Gastroesophageal sphincter (tissue), 3 donors: ENCODE measurements at regions not wholly inside any gene's neighbourhood (a gene's known extent, or its start where the extent isn't known, plus 50 kb on each side); places are given as distances from the start of the nearest gene placed in this dataset.

Source experiments
- CTCF ChIP-seq, 4 experiments: fragments of 200-600 bp in 2 of 4; fragments of 450-650 bp in 2 of 4; sonication (generic) in 1 of 4; IDR thresholded peaks; one replicate each; pipeline ENCODE4 v1.5.1; 2017 to 2019; ENCODE audit warnings: antibody characterized with exemption in 4 of 4, mild to moderate bottlenecking in 2 of 4, moderate library complexity in 2 of 4
- EP300 ChIP-seq: sonication (generic); formaldehyde crosslinking; IDR thresholded peaks from one replicate; pipeline ENCODE4 v1.6.1; 2017; ENCODE audit warnings: antibody characterized with exemption, mild to moderate bottlenecking
- POLR2A ChIP-seq, 2 donors: fragments of 450-650 bp; IDR thresholded peaks; one replicate each; pipeline ENCODE4 v1.6.1; 2017; ENCODE audit warnings: antibody characterized with exemption in 2 of 2, mild to moderate bottlenecking in 2 of 2, moderate library complexity in 1 of 2
- POLR2AphosphoS5 ChIP-seq: sonication (generic); formaldehyde crosslinking; IDR thresholded peaks from one replicate; pipeline ENCODE4 v1.6.1; 2017; ENCODE audit warnings: antibody characterized with exemption

- TF ChIP-seq CTCF (IDR thresholded peaks at IDR 0.05) (peak in 1 of 4 experiments; percentile 0), POLR2A (IDR thresholded peaks at IDR 0.05) (no peak), POLR2AphosphoS5 (no peak), EP300 (no peak)
These were observed 1518.9 kb upstream of the TENM4 start for GRCh38 chr11:80959751-80960150.
